CD4-positive, alpha-beta T cell treated with Interleukin-15 for 1 hour (primary cell): ENCODE measurements at regions not wholly inside any gene's neighbourhood (a gene's known extent, or its start where the extent isn't known, plus 50 kb on each side); places are given as distances from the start of the nearest gene placed in this dataset.
"Not testable (repeated sequence)": the region's sequence is repeated elsewhere in the genome, so short reads cannot be mapped to it uniquely, and the experiment has no call there.

ENCODE experiments used
- DNase-seq: peaks from one replicate; pipeline ENCODE4 v3.0.0-alpha.2; 2020

DNA sequence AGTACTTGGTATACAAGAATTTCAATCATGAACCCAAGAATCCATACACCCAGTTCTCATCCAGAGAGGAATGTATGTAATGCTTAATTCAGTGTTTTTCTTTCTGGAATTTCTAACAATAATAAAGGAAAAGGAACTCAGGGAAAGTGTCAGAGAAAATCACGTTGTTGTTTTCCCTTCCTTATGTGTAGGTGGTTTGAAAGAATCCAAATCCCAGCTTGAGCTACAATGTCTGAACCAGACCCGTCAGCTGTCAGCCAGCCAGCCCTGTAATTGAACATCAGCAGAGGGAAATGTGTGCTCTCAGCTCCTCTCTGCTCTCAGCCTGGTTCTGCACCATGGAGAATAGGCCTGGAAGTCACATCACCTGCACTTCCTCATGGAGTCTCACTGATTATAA, 126.5 kb downstream of the TMEM30B start:
- no peak for DNase-seq

GRCh38 chr14:61153914-61154545, 127.1 kb downstream of the TMEM30B start:
- DNase-seq, result no peak

DNA sequence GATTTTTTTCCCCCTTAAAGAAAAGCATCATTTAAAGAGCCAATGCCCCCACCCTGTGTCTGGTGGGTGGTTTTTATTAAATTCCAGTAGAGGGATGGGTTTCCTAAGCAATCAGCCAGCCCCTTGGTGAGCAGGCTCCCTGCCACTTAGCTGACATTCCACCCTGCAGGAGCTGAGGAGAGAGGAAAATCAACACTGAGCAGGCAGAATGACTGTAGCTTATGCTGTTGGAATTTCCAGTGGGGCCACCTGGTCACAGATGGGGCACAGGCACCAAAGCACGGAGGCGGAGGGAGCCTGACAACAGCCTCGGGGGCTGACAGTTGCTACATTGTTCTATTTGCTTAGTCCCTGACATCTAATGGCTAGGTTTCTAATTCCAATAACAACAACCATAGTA, 127.7 kb downstream of the TMEM30B start:
- no peak for DNase-seq

GRCh38 chr14:61152851-61153364, 128.2 kb downstream of the TMEM30B start:
- no peak for DNase-seq

GRCh38 chr14:61151251-61151650, 129.9 kb downstream of the TMEM30B start:
- DNase-seq, result no peak

- no peak for DNase-seq
Measured at GRCh38 chr14:61150851-61151250, 130.3 kb downstream of the TMEM30B start.

DNA sequence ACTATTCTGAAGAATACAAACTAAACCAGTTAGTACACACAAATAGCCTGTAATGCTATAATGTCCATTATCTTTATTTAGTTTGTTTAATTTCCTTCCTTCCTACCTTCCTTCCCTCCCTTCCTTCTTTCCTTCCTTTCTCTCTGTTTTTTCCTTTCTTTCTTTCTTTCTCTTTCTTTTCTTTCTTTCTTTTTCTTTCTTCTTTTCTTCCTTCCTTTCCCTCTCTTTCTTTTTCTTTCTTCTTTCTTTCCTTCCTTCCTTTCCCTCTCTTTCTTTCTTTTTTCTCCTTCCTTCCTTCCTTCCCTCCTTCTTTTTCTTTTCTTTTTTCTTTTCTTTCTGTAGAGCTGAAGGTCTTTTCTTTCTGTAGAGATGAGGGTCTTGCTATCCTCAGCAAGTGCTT, 131.2 kb downstream of the TMEM30B start:
- no peak for DNase-seq

GRCh38 chr14:61148742-61149350, 132.3 kb downstream of the TMEM30B start:
- no peak for DNase-seq

DNA sequence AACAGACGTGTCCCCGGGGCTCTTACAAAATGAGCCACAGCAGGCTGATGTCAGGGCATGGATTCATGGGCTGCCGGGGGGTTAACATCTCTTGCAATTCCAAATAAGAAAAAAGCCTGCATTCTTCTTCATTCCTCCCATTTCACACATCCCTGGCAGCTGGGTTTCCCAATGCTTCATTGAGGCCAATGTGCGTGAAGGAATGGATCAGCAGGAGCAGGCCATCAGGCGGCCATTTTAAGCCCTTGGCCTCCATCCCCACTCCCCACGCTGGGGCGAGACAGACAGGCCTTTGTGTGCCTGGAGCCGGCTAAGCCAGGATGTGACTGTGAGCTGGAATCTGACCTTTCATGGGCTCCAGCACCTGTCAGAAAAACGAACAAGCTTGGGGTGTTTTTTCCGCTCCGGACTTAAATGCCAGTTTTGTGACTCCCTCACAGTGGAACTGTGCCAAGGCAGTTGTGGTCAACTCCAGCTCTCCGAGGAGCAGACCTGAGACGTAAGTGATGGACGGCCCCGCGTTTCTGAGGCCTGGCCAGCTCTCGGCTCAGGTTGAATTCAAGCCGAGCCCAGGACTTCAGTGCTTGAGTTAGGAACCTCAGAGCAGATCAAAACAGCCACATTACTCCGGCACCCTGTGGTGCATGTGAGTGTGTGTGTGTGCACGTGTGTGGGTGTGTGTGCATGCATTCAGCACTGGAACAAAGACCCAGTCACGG, 133.1 kb downstream of the TMEM30B start:
- no peak for DNase-seq

DNA sequence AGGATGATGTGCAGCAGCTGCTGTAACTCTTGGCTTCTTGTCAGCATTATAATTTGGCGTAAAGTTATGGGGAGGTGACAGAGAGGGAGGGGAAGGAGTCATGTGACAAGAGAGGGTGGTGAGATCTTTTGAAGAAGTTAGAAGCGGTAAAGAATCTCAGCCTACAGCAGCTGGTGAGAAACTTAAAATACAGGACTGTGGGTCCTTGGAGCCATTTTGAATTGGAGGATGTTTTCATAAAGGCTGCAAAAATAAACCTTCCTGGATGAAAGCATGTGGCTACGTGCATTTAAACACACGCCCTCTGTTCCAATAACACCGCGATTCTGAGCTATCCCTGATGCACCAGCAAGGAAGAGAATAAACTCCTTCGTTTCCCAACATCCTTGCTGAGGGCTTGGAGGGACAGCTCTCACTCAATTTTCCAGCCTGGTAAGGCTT, 133.7 kb downstream of the TMEM30B start:
- no peak for DNase-seq

GRCh38 chr14:61146899-61147298, 134.2 kb downstream of the TMEM30B start:
- DNase-seq, result no peak

DNA sequence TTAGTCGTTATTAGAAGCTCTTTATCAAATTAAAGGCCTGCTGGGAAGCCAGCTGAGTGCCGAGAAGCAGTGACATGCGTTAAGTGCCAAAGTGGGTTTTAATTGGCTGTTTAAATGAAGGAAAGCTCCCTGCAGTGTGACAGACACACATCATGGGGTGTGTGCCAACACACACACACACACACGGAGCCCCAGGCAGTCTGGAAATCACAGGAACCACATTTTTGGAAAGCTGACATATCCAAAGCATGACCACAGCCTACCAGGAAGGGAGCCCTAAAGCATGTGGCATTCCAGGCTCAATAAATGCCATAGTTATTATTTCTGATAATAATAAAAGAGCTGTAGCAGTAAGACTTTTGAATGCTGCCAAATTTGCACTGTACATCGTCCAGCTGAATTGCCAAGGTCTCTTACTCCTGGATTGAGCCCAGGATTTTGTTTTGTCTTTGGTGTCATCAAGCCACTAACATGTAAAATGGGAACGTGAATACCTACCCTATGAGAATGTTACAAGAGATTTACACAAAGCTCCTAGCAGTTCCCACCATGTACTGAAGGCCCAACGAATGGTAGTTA, 135.1 kb downstream of the TMEM30B start:
- no peak for DNase-seq

GRCh38 chr14:61145034-61145902, 135.9 kb downstream of the TMEM30B start:
- DNase-seq, result no peak

- not testable (repeated sequence) for DNase-seq
Measured at GRCh38 chr14:61144117-61145033, 136.8 kb downstream of the TMEM30B start.

GRCh38 chr14:61140872-61141271, 140.3 kb downstream of the TMEM30B start:
- no peak for DNase-seq

- DNase-seq, result no peak
Measured at GRCh38 chr14:61140271-61140670, 140.9 kb downstream of the TMEM30B start.

GRCh38 chr14:61139006-61139599, 142.0 kb downstream of the TMEM30B start:
- DNase-seq, result no peak

- no peak for DNase-seq
Measured at GRCh38 chr14:61132894-61133293, 148.2 kb downstream of the TMEM30B start.

GRCh38 chr14:61132336-61132735, 148.8 kb downstream of the TMEM30B start:
- no peak for DNase-seq

GRCh38 chr14:61130512-61131260, 149.6 kb downstream of the SLC38A6 start:
- no peak for DNase-seq
